Peyer's patch (tissue), 4 donors: ENCODE measurements at regions not wholly inside any gene's neighbourhood (a gene's known extent, or its start where the extent isn't known, plus 50 kb on each side); places are given as distances from the start of the nearest gene placed in this dataset.

ENCODE experiments used
- POLR2A ChIP-seq, 2 donors: fragments of 450-650 bp; IDR thresholded peaks; one replicate each; pipeline ENCODE4 v1.5.1; 2017; ENCODE audit warnings: antibody characterized with exemption in 2 of 2, mild to moderate bottlenecking in 2 of 2, moderate library complexity in 2 of 2
- TF ChIP-seq, protein P1 (sequence below), 6 experiments: fragments of 450-650 bp in 4 of 6; fragments of 200-600 bp in 2 of 6; sonication (generic) in 1 of 6; IDR thresholded peaks; one replicate each; pipeline ENCODE4 v1.5.1; 2017 to 2019; ENCODE audit warnings: antibody characterized with exemption in 6 of 6, mild to moderate bottlenecking in 3 of 6, moderate library complexity in 1 of 6

DNA sequence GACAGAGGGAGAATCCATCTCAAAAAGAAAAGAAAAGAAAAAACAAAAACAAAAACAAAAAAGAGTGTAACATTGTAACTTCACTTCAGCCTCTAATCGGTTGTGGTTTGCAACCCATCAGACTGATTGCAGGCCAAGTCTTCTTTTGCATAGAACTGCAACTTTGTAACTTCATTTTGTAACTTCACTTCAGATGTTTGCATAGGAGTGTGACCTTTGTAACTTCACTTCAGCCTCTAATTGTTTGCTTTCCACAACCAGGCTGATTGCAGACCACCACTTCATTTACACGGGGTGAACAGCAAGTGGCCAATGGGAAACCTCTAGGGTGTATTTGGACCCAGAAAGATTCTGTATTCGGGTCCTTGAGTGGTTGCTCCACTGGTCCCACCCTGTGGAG, 79.1 kb upstream of the CHMP2B start:
- TF ChIP-seq, protein P1, sequence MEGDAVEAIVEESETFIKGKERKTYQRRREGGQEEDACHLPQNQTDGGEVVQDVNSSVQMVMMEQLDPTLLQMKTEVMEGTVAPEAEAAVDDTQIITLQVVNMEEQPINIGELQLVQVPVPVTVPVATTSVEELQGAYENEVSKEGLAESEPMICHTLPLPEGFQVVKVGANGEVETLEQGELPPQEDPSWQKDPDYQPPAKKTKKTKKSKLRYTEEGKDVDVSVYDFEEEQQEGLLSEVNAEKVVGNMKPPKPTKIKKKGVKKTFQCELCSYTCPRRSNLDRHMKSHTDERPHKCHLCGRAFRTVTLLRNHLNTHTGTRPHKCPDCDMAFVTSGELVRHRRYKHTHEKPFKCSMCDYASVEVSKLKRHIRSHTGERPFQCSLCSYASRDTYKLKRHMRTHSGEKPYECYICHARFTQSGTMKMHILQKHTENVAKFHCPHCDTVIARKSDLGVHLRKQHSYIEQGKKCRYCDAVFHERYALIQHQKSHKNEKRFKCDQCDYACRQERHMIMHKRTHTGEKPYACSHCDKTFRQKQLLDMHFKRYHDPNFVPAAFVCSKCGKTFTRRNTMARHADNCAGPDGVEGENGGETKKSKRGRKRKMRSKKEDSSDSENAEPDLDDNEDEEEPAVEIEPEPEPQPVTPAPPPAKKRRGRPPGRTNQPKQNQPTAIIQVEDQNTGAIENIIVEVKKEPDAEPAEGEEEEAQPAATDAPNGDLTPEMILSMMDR (IDR thresholded peaks at IDR 0.05): no peak
- TF ChIP-seq POLR2A (IDR thresholded peaks at IDR 0.05): no peak
